Chondrocyte (in vitro differentiated cells): ENCODE measurements at regions not wholly inside any gene's neighbourhood (a gene's known extent, or its start where the extent isn't known, plus 50 kb on each side); places are given as distances from the start of the nearest gene placed in this dataset.
A peak's percentile ranks its signal among the peaks of the same experiment; 100 is the strongest.

Source experiments
- DNase-seq: peaks from one replicate; pipeline ENCODE4 v3.0.0; 2021; ENCODE audit warnings: mixed read lengths, low spot score
- H3K27ac Mint-ChIP-seq: one replicate; pipeline ENCODE4 v1.8.0; 2021; ENCODE audit warnings: mild to moderate bottlenecking, moderate library complexity, mixed read lengths; ENCODE audit not compliant: unreplicated experiment
- H3K27me3 Mint-ChIP-seq: 2 replicates; pipeline ENCODE4 v1.8.0; 2021; ENCODE audit warnings: low read depth, mixed read lengths
- H3K36me3 Mint-ChIP-seq: 2 replicates; pipeline ENCODE4 v1.8.0; 2021; ENCODE audit warnings: low read depth, mixed read lengths
- H3K4me1 Mint-ChIP-seq: 2 replicates; pipeline ENCODE4 v1.8.0; 2021; ENCODE audit warnings: low read depth, mild to moderate bottlenecking, mixed read lengths
- H3K4me3 Mint-ChIP-seq: one replicate; pipeline ENCODE4 v1.8.0; 2021; ENCODE audit warnings: mild to moderate bottlenecking, moderate library complexity, mixed read lengths; ENCODE audit not compliant: unreplicated experiment
- H3K9me3 Mint-ChIP-seq: 2 replicates; pipeline ENCODE4 v1.8.0; 2021; ENCODE audit warnings: low read depth, mixed read lengths
- CTCF ChIP-seq: fragments of 200-600 bp; sonication (generic); IDR thresholded peaks from 2 replicates; pipeline ENCODE4 v1.5.0; 2021; ENCODE audit warnings: antibody characterized with exemption, mild to moderate bottlenecking, moderate library complexity

GRCh38 chr6:168838037-168838399, 397.0 kb downstream of the SMOC2 start:
- peak overlapping the region; percentile 1 for H3K27ac Mint-ChIP-seq
- peaks cover 27% of the 10 kb centered on the region for H3K27me3 Mint-ChIP-seq
- H3K4me3 Mint-ChIP-seq, result no peak overlapping the region
- H3K9me3 Mint-ChIP-seq, result peaks cover 4% of the 10 kb centered on the region
- no peak for TF ChIP-seq CTCF
- H3K4me1 Mint-ChIP-seq, result peaks cover 41% of the 10 kb centered on the region
- no peak for DNase-seq
- peaks cover 2% of the 10 kb centered on the region for H3K36me3 Mint-ChIP-seq

- H3K4me3 Mint-ChIP-seq, result no peak overlapping the region
- H3K27me3 Mint-ChIP-seq, result peaks cover 27% of the 10 kb centered on the region
- peaks cover 41% of the 10 kb centered on the region for H3K4me1 Mint-ChIP-seq
- no peak for TF ChIP-seq CTCF
- peak overlapping the region; percentile 52 for H3K27ac Mint-ChIP-seq
- H3K36me3 Mint-ChIP-seq, result peaks cover 2% of the 10 kb centered on the region
- DNase-seq, result no peak
- peaks cover 4% of the 10 kb centered on the region for H3K9me3 Mint-ChIP-seq
These were observed 396.5 kb downstream of the SMOC2 start for GRCh38 chr6:168837254-168838036.

GRCh38 chr6:168835991-168836390, 395.0 kb downstream of the SMOC2 start:
- H3K4me1 Mint-ChIP-seq, result peaks cover 41% of the 10 kb centered on the region
- DNase-seq, result no peak
- H3K36me3 Mint-ChIP-seq, result peaks cover 2% of the 10 kb centered on the region
- no peak overlapping the region for H3K4me3 Mint-ChIP-seq
- no peak for TF ChIP-seq CTCF
- no peak overlapping the region for H3K27ac Mint-ChIP-seq
- peaks cover 21% of the 10 kb centered on the region for H3K27me3 Mint-ChIP-seq
- H3K9me3 Mint-ChIP-seq, result peaks cover 4% of the 10 kb centered on the region

GRCh38 chr6:168834801-168835200, 393.8 kb downstream of the SMOC2 start:
- H3K36me3 Mint-ChIP-seq, result peaks cover 2% of the 10 kb centered on the region
- no peak for DNase-seq
- no peak for TF ChIP-seq CTCF
- peaks cover 20% of the 10 kb centered on the region for H3K27me3 Mint-ChIP-seq
- H3K9me3 Mint-ChIP-seq, result peaks cover 4% of the 10 kb centered on the region
- no peak overlapping the region for H3K27ac Mint-ChIP-seq
- H3K4me3 Mint-ChIP-seq, result no peak overlapping the region
- H3K4me1 Mint-ChIP-seq, result peaks cover 43% of the 10 kb centered on the region

GRCh38 chr6:168834042-168834587, 393.1 kb downstream of the SMOC2 start:
- peaks cover 50% of the 10 kb centered on the region for H3K4me1 Mint-ChIP-seq
- H3K27me3 Mint-ChIP-seq, result peaks cover 15% of the 10 kb centered on the region
- H3K27ac Mint-ChIP-seq, result no peak overlapping the region
- H3K36me3 Mint-ChIP-seq, result peaks cover 2% of the 10 kb centered on the region
- no peak for DNase-seq
- no peak overlapping the region for H3K4me3 Mint-ChIP-seq
- H3K9me3 Mint-ChIP-seq, result peaks cover 4% of the 10 kb centered on the region
- TF ChIP-seq CTCF, result no peak
